Esophagus (tissue), 2 donors: ENCODE measurements at regions not wholly inside any gene's neighbourhood (a gene's known extent, or its start where the extent isn't known, plus 50 kb on each side); places are given as distances from the start of the nearest gene placed in this dataset.

Experiments used
- H3K27ac ChIP-seq, 2 donors: one replicate each; pipeline ENCODE4 v1.5.1; 2013; ENCODE audit warnings: low read depth in 2 of 2, mild to moderate bottlenecking in 2 of 2, inconsistent platforms in 1 of 2, low read length in 1 of 2, moderate library complexity in 1 of 2
- H3K27me3 ChIP-seq, 2 donors: one replicate each; pipeline ENCODE4 v1.6.1; 2013; ENCODE audit warnings: low read length in 2 of 2, control low read depth in 1 of 2, mild to moderate bottlenecking in 1 of 2; ENCODE audit not compliant: insufficient read depth in 2 of 2, control insufficient read depth in 1 of 2
- H3K36me3 ChIP-seq, 2 donors: one replicate each; pipeline ENCODE4 v1.6.1; 2013; ENCODE audit warnings: low read length in 1 of 2; ENCODE audit not compliant: control insufficient read depth in 2 of 2, insufficient read depth in 2 of 2
- H3K4me1 ChIP-seq, 2 donors: one replicate each; pipeline ENCODE4 v1.6.1; 2013; ENCODE audit warnings: low read length in 1 of 2; ENCODE audit not compliant: control insufficient read depth in 2 of 2, insufficient read depth in 2 of 2
- H3K4me3 ChIP-seq, 2 donors: one replicate each; pipeline ENCODE4 v1.5.1; 2013; ENCODE audit warnings: low read length in 2 of 2, mild to moderate bottlenecking in 2 of 2, low read depth in 1 of 2, moderate library complexity in 1 of 2
- H3K9me3 ChIP-seq, 2 donors: one replicate each; pipeline ENCODE4 v1.6.1; 2013; ENCODE audit warnings: mild to moderate bottlenecking in 2 of 2, low read depth in 1 of 2, low read length in 1 of 2, moderate library complexity in 1 of 2; ENCODE audit not compliant: control insufficient read depth in 2 of 2, insufficient read depth in 1 of 2
- WGBS, 2 donors: extraction: QIAGEN DNeasy Blood & Tissue Kit; methylation state at CpG; one replicate each; pipeline ENCODE4 v1.1.7; 2013; 5-methylcytosine and 5-hydroxymethylcytosine counted together
- donor health status: healthy with polysubstance abuse.
- donor health status: Bipolar disorder and iron deficiency.

- H3K27me3 ChIP-seq, result peaks cover 0 to 3% of the 10 kb centered on the region in 2 donors
- WGBS, 2 donors, result 75 to 78% methylated on average over 2 of the region's 2 CpGs
- no peaks in the 10 kb centered on the region for H3K9me3 ChIP-seq
- no peak overlapping the region for H3K4me3 ChIP-seq
- no peak overlapping the region for H3K27ac ChIP-seq
- no peaks in the 10 kb centered on the region for H3K36me3 ChIP-seq
- no peaks in the 10 kb centered on the region for H3K4me1 ChIP-seq
Observed at GRCh38 chr3:102025606-102026270, 176.4 kb downstream of the NFKBIZ start.

DNA sequence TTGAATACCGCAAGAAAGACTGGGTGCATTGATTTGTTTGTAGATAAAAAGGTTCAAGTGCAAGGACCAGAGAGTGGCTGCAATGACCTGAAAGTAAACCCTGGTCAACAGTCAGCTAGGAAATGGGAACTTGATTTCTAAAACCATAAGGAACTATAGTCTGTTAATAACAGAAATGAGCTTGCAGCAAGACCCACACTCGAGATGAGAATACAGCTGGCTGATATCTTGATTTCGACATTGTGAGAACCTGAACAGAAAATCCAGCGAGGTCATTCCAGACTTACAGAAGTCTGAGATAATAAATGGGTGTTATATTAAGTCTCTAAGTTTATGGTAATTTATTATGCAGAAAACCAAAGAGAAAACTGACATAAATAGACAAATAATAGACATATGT is 177.3 kb downstream of the NFKBIZ start:
- Histone ChIP-seq H3K4me1 (no peaks in the 10 kb centered on the region), H3K27me3 (peaks cover 0 to 3% of the 10 kb centered on the region in 2 donors), H3K9me3 (no peaks in the 10 kb centered on the region), H3K4me3 (no peak overlapping the region), H3K27ac (no peak overlapping the region), H3K36me3 (no peaks in the 10 kb centered on the region)
- 81 to 87% methylated on average over 4 of the region's 4 CpGs for WGBS, 2 donors

GRCh38 chr3:102030661-102031060 is 181.3 kb downstream of the NFKBIZ start:
- Histone ChIP-seq H3K27ac (no peak overlapping the region), H3K27me3 (no peaks in the 10 kb centered on the region), H3K9me3 (no peaks in the 10 kb centered on the region), H3K36me3 (no peaks in the 10 kb centered on the region), H3K4me1 (no peaks in the 10 kb centered on the region), H3K4me3 (no peak overlapping the region)
- 74 to 90% methylated on average over 2 of the region's 2 CpGs for WGBS, 2 donors

GRCh38 chr3:102031834-102032233 is 182.5 kb downstream of the NFKBIZ start:
- no peaks in the 10 kb centered on the region for H3K9me3 ChIP-seq
- 80 to 84% methylated on average over 2 of the region's 2 CpGs for WGBS, 2 donors
- no peaks in the 10 kb centered on the region for H3K36me3 ChIP-seq
- H3K4me1 ChIP-seq, result no peaks in the 10 kb centered on the region
- H3K27me3 ChIP-seq, result no peaks in the 10 kb centered on the region
- H3K4me3 ChIP-seq, result no peak overlapping the region
- no peak overlapping the region for H3K27ac ChIP-seq

- H3K36me3 ChIP-seq, result no peaks in the 10 kb centered on the region
- no peak overlapping the region for H3K27ac ChIP-seq
- no peaks in the 10 kb centered on the region for H3K4me1 ChIP-seq
- no peaks in the 10 kb centered on the region for H3K27me3 ChIP-seq
- whole genome bisulfite sequencing, 2 donors, result 78 to 84% methylated on average over 2 of the region's 2 CpGs
- H3K4me3 ChIP-seq, result no peak overlapping the region
- no peaks in the 10 kb centered on the region for H3K9me3 ChIP-seq
Observed at GRCh38 chr3:102032491-102033383, 183.4 kb downstream of the NFKBIZ start.

DNA sequence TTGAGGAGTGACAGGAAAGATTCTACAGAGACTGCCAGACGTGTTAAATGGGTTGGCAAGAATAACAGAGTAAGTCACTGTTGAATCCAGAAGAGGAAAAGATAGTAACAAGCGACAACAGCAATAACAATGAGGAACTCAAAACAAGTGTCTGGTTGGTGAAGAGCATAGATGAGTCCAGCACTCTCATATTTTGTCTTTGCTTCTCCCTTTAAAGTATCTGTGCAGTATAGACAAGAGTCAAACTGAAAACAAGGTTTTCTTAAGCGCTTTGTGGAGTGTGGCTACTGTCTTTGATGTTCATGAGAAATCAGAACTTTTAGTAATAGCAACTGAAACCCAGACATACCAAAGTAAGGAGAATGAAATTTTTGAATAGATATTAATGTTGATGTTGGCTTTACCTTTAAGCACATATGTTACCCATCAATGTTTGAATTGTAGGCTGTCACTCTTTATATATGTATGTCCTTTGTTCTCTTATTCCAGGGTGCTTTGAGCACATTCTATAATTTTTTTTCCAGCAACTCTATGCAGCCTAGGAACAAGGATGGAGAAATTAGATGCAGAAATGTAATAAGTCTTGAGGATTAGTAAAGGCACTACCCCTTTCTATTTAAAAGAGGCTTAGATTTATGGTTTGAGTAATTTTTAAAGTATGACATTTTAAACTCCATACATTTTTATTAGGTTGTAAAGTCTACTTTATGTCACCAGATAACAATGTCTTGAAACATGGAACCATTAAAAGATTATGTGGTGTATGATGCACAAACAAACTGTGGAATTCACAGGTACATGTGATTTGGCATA is 185.5 kb downstream of the NFKBIZ start:
- Histone ChIP-seq H3K36me3 (no peaks in the 10 kb centered on the region), H3K27ac (no peak overlapping the region), H3K4me3 (no peak overlapping the region), H3K4me1 (no peaks in the 10 kb centered on the region), H3K27me3 (no peaks in the 10 kb centered on the region), H3K9me3 (no peaks in the 10 kb centered on the region)
- 82 to 88% methylated on average over 3 of the region's 3 CpGs for WGBS, 2 donors

DNA sequence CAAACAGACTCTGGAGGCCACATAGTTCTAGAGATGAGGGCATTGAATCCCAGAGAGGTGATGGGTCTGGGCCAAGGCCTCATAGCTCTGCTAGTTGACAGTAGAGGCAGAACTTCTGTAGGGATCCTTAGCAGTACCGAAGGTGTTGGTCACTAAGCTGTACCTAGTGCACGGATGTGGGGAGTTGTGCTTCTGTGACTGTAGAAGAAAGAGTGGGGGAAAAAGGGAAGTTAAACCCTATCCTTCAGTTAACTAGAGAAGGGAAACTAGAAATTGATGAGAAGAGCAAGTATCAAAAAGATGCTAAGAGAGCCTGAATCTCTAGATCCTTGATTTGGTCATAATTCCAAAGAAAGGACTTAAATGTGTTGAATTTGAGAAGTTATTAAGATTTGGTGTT is 186.7 kb downstream of the NFKBIZ start:
- Histone ChIP-seq H3K27ac (no peak overlapping the region), H3K27me3 (no peaks in the 10 kb centered on the region), H3K36me3 (no peaks in the 10 kb centered on the region), H3K4me1 (no peaks in the 10 kb centered on the region), H3K4me3 (no peak overlapping the region), H3K9me3 (peaks cover 0 to 2% of the 10 kb centered on the region in 2 donors)
- WGBS, 2 donors, result 79 to 92% methylated on average over 2 of the region's 2 CpGs

DNA sequence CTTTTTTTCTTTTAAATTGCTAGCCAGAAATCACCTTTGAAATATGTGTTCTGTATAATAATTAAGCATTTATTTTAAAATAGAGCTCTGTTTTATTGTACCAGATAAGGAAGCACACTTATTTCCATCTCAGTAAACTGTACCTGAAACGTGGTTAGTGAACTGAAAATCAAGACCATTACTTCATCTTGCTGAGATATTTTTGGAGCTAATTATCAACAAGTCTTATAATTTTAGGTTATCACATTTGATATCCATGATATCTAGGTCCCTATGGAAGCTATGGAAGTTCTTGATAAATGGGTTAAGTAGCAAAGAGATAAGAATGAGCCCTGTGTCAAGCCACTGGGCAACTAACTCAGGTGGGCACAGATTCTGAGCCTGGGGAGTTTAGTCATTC is 187.2 kb downstream of the NFKBIZ start:
- no peak overlapping the region for H3K27ac ChIP-seq
- H3K27me3 ChIP-seq, result no peaks in the 10 kb centered on the region
- no peaks in the 10 kb centered on the region for H3K36me3 ChIP-seq
- no peaks in the 10 kb centered on the region for H3K4me1 ChIP-seq
- H3K9me3 ChIP-seq, result peaks cover 0 to 2% of the 10 kb centered on the region in 2 donors
- no peak overlapping the region for H3K4me3 ChIP-seq
- 72 to 75% methylated on average over 1 of the region's 1 CpG for WGBS, 2 donors

- Histone ChIP-seq H3K36me3 (no peaks in the 10 kb centered on the region), H3K4me3 (no peak overlapping the region), H3K27me3 (no peaks in the 10 kb centered on the region), H3K4me1 (no peaks in the 10 kb centered on the region), H3K9me3 (peaks cover 0 to 2% of the 10 kb centered on the region in 2 donors), H3K27ac (no peak overlapping the region)
- WGBS, 2 donors, result 68 to 82% methylated on average over 2 of the region's 2 CpGs
Observed at GRCh38 chr3:102037209-102037608, 187.9 kb downstream of the NFKBIZ start.
